ENCODE measurements at regions not wholly inside any gene's neighbourhood (a gene's known extent, or its start where the extent isn't known, plus 50 kb on each side); places are given as distances from the start of the nearest gene placed in this dataset.

DNA sequence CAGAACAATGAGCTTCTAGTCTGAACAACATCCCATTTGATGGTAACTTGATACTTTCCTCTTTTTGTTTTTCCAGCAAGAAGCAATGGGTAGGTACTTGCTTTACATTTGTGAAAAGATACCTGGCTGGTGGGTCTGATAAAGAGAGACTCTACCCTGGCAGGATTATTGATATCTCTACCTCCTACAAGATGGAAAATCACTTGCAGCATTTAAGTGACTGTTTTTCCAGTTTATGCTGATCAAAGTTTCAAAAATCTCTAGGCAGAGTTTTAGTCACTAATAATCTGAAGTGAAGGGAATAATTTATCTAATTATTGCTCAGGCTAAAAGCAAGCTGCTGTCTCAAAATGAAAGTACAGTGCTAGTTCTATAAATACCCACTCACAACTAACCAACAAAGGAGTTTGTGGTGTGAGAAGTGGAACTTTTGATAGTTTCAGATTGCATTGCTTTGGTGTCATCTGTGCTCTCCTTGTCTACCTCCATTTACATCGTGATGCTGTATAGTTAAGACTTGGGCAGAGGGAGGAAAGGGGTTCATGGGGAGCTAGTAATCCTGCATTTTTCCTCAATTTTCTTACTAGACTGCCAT, 86.0 kb upstream of the ANKRD1 start:
- TF ChIP-seq, protein P1, sequence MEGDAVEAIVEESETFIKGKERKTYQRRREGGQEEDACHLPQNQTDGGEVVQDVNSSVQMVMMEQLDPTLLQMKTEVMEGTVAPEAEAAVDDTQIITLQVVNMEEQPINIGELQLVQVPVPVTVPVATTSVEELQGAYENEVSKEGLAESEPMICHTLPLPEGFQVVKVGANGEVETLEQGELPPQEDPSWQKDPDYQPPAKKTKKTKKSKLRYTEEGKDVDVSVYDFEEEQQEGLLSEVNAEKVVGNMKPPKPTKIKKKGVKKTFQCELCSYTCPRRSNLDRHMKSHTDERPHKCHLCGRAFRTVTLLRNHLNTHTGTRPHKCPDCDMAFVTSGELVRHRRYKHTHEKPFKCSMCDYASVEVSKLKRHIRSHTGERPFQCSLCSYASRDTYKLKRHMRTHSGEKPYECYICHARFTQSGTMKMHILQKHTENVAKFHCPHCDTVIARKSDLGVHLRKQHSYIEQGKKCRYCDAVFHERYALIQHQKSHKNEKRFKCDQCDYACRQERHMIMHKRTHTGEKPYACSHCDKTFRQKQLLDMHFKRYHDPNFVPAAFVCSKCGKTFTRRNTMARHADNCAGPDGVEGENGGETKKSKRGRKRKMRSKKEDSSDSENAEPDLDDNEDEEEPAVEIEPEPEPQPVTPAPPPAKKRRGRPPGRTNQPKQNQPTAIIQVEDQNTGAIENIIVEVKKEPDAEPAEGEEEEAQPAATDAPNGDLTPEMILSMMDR (IDR thresholded peaks at IDR 0.05; ENCODE audit: unreplicated experiment in 3 of 3): no peak
- peak overlapping the region; percentile 48 to 91 (median 65) for H3K27ac Mint-ChIP-seq
- peaks cover 5% of the 10 kb centered on the region for H3K27me3 Mint-ChIP-seq (ENCODE audit: low read depth)
- peaks cover 44% of the 10 kb centered on the region for H3K4me1 Mint-ChIP-seq
- no peaks in the 10 kb centered on the region for H3K36me3 Mint-ChIP-seq (ENCODE audit: low read depth)
- no peaks in the 10 kb centered on the region for H3K9me3 Mint-ChIP-seq
- H3K4me3 Mint-ChIP-seq: no peak overlapping the region

DNA sequence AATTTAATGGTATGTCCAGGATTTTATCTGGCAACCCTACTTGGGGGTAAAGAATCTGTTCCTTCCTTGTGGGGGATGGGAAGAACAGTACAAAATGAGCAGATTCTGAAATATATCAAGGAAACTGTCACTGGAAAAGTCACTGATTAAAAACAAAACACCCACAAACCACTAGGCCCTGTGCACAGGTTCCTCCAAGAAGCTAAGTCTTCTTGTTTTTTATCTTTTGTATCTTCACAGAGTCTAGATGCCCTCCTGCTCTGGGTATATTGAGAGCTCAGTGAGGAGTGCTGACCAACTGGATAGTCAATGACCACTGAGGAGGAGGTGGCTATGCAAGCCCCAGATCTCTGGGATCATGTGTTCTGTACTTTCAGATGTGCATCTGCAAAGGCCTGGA, 86.8 kb upstream of the ANKRD1 start:
- Mint-ChIP-seq H3K27me3 (ENCODE audit: low read depth) (peaks cover 5% of the 10 kb centered on the region), H3K4me3 (no peak overlapping the region), H3K9me3 (no peaks in the 10 kb centered on the region), H3K4me1 (peaks cover 43% of the 10 kb centered on the region), H3K36me3 (ENCODE audit: low read depth) (no peaks in the 10 kb centered on the region), H3K27ac (no peak overlapping the region)
- TF ChIP-seq, protein P1 (IDR thresholded peaks at IDR 0.05; ENCODE audit: unreplicated experiment in 3 of 3): no peak

DNA sequence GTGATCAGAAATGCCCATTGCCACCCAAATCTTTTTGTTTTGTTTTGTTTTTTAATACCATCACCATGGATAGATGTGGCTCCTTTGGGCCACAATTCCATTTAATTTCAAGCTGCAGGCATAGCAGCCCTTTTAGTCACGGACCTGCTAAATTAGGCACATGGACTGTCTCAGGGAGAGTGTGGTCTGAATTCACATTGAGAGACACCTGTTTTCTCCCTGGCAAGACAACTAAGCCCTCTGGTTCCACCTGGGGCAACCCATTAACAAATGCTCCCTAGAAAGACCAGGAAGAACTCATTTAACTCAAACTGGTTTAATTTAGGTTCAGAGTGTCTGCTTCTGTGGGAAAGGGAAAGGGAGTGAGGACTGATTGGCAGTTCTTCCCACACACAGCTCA, 88.2 kb upstream of the ANKRD1 start:
- H3K27me3 Mint-ChIP-seq (ENCODE audit: low read depth): peaks cover 5% of the 10 kb centered on the region
- no peak overlapping the region for H3K4me3 Mint-ChIP-seq
- TF ChIP-seq, protein P1 (IDR thresholded peaks at IDR 0.05; ENCODE audit: unreplicated experiment in 3 of 3): no peak
- H3K9me3 Mint-ChIP-seq: no peaks in the 10 kb centered on the region
- peak overlapping the region in 1 of 3 experiments; percentile 58 for H3K27ac Mint-ChIP-seq
- H3K4me1 Mint-ChIP-seq: peaks cover 33% of the 10 kb centered on the region
- H3K36me3 Mint-ChIP-seq (ENCODE audit: low read depth): no peaks in the 10 kb centered on the region

DNA sequence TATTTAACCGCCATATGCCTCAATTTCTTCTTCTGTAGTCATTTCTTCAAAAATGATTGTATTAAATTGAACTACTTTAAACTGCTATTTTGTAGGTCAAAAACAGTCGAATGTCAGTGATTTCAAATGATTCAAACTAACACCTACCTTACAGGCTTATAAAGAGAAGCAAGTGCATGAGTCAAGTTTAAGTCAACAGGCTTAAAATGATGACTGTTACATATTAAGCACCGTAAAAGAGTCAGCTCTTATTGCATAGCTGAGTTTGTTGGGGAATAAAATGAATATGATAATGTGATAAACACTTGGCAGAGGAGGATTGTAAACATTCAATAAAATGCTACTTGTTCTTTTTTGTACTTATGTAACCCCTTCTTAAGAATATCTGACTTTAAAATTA, 90.1 kb upstream of the ANKRD1 start:
- Mint-ChIP-seq H3K36me3 (ENCODE audit: low read depth) (no peaks in the 10 kb centered on the region), H3K4me1 (peaks cover 24% of the 10 kb centered on the region), H3K27ac (no peak overlapping the region), H3K4me3 (no peak overlapping the region), H3K27me3 (ENCODE audit: low read depth) (peaks cover 5% of the 10 kb centered on the region), H3K9me3 (no peaks in the 10 kb centered on the region)
- TF ChIP-seq, protein P1 (IDR thresholded peaks at IDR 0.05; ENCODE audit: unreplicated experiment in 3 of 3): no peak

DNA sequence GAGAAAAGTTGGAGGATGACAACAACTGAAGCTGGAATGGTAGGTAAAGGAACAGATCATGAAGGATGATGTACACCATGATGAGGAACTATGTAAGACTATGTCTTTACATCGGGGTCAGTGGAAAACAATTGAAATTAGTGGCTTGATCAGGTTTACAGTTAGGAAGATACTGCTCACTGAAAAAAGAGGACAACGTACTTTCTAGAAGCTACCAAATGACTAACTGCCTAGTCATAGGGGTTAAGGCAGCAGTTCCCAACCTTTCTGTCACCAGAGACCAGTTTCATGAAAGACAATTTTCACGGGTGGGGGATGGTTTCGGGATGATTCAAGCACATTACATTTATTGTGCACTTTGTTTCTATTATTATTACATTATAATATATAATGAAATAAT, 91.6 kb upstream of the ANKRD1 start:
- H3K27ac Mint-ChIP-seq: no peak overlapping the region
- TF ChIP-seq, protein P1 (IDR thresholded peaks at IDR 0.05; ENCODE audit: unreplicated experiment in 3 of 3): no peak
- peaks cover 5% of the 10 kb centered on the region for H3K27me3 Mint-ChIP-seq (ENCODE audit: low read depth)
- no peaks in the 10 kb centered on the region for H3K9me3 Mint-ChIP-seq
- H3K4me1 Mint-ChIP-seq: peaks cover 13% of the 10 kb centered on the region
- H3K36me3 Mint-ChIP-seq (ENCODE audit: low read depth): no peaks in the 10 kb centered on the region
- no peak overlapping the region for H3K4me3 Mint-ChIP-seq

DNA sequence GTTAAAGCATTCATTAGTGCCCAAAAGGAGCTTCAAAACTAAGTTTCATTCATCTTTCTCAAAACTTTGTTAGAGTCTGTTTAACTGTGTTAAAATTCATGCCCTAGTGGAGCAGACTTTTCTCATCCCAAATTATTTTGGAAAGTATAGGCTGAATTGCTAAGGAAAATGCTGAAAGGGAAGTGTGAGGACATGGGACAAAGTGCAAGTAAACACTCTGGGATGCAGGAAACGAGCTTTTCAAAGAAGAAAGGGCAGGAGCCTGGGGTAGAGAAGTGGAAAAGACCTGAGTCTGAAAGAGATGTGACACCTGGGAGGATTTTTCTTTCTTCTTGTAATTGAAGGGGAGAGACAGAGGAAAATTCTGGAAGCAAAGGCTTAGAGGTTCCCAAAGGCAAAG, 93.1 kb upstream of the ANKRD1 start:
- Mint-ChIP-seq H3K36me3 (ENCODE audit: low read depth) (no peaks in the 10 kb centered on the region), H3K4me3 (no peak overlapping the region)

More for the DNA sequence above, 93.1 kb upstream of the ANKRD1 start:
- Mint-ChIP-seq H3K27me3 (ENCODE audit: low read depth) (peaks cover under 1% of the 10 kb centered on the region), H3K9me3 (no peaks in the 10 kb centered on the region), H3K27ac (peak overlapping the region in 1 of 3 experiments; percentile 15), H3K4me1 (peaks cover 20% of the 10 kb centered on the region)
- TF ChIP-seq, protein P1 (IDR thresholded peaks at IDR 0.05; ENCODE audit: unreplicated experiment in 3 of 3): no peak

Data from nephron (organoid).